ENCODE measurements at regions not wholly inside any gene's neighbourhood (a gene's known extent, or its start where the extent isn't known, plus 50 kb on each side); places are given as distances from the start of the nearest gene placed in this dataset.
A peak's percentile ranks its signal among the peaks of the same experiment; 100 is the strongest.
"Not testable (repeated sequence)": the region's sequence is repeated elsewhere in the genome, so short reads cannot be mapped to it uniquely, and the experiment has no call there.

DNA sequence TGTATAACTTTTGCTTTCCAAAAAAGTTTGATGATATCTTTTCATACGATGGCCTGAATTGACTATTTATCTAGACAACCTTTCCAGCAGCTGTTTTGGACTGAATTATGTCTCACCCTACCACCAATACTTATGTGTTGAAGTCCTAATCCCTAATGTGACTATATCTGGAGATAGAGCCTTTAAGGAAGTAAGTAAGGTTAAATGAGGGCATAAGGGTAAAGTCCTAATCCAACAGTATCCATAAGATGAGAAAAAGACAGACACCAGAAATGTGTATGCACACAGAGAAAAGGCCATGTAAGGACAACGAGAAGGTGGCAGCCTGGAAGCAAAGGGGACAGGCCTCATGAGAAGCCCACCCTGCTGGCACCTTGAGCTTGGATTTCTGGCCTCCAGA, 86.6 kb upstream of the PPARGC1A start:
- DNase-seq, result no peak

DNA sequence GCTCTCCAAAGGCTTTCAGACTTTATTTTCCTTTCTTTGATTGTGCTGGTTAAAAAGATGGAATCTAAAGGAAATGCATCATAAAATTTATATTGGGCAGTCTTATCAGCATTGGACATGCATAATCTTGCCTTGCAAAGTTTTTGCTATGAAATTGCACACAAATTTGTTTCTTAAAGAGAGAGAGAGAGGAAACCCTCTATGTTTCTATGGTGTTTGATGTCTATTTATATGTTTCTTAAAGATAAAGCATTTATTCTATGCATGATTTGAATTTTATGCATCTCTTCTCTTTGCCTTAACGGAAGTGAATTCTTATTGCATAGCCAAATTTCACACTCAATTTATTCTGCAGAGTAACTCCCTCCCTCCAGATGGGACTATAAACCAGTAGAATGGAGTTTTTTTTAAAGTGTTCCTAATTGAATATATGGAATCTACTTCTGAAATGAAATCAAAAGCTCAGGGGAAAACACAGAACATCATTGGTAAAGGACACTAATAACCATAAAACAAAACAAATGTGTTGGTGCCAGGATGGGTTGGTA, 83.5 kb upstream of the PPARGC1A start:
- DNase-seq, result no peak

DNA sequence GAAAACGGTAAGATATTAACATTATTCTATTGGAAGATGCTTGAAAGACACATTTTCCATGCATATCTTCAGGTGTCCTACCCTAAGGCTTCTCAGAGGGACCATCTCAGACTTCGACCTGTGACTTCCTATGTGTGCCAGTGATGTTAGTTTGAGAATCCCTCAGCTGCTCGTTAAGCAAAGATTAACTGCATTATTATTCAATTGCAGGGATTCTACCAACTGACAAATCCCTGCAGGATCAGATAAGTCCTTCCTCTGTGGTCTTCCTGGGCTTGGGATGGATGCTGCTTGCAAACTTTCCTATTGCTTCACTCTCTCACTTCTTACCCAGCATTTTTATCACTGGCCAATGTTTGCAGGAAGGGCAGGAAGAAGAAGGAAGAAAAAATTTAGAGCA, 83.0 kb upstream of the PPARGC1A start:
- no peak for DNase-seq

DNA sequence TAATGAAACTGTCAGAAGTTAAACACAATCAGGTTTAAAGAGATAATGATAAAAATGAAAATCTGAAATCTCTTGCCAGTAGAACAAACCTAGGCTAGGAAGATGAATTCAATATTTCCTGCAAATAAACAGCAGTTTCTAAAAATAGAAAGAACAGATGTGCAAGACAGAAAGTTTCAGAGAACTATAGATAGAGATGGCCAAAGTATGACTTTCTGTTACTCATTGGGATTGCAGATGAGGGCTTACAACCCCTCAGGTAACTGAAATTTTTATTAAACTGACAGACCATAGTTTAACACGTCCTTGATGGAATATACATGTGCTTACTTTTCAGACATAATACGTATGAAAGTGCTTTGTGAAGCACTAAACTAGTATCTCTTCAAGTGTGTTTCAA, 82.3 kb upstream of the PPARGC1A start:
- DNase-seq, result no peak

DNA sequence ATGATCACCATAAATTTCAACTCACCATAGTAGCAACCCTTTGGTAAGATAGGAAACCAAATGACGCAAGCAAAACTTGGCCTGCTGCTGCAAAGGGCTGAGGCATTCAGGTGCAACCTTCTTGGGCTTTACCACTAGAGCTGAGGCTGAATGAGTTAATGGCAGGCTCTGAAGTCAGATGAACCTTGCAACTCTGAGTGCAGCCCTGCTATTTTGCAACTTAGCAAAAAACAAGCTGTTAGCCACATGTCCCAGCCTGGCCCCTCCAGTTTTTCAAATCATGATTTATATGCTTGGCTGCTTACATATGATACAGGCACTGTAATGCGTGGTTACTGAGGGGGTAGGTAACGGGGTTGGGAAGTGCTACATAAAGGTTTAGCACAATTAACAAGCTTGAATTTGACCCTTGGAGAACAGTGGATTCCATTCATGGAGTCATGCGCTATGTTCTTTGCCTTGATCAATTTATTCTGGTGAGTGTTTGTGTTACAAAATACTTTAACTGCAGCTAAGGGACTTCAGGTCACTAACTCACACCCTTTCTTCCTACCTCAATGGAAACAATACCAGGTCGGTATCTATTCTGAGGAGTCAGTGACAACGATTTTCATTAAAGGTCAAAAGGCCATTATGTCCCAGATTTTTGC, 80.5 kb upstream of the PPARGC1A start:
- DNase-seq, result no peak

DNA sequence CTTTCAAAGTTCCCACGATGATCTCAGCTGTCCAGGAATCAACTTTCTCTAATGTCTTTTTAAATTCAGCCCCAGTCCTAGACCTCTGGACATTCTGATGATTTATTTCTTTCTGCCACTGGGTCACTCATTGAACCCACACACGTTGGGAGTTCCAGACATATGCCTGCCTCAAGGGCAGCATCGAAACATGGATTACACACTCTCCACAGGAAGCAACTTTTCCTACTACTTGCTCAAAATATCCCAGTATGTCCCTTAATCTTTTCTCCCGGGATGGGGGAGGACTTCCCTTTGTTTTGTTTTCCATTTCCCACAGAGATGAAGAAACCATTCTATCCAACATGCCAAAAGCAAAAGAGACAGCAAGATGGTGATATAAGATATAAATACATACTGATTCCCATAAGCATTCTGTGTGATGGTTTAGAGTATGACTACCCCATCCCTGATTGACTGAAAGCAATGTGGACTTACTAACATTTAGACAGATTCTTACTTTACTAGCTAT, 79.8 kb upstream of the PPARGC1A start:
- DNase-seq, result no peak

DNA sequence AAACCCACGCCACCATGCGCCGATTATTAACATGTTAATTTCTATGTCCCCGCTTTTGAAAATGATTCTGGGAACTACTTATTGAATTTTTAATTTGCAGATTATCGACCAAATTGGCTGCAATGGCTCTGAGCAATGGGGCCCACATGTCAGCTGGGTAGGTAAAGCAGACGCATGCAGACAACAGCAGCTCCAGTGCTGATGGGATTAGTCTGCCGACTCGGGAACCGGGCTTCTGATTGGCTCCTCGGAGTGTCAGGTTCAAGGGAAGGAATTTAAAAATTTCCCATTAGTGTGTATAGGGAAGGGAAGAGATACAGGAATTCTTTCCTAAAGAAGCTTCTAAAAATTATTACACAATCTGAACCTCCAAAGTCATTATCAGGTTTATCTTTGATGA, 77.4 kb upstream of the PPARGC1A start:
- no peak for DNase-seq

DNA sequence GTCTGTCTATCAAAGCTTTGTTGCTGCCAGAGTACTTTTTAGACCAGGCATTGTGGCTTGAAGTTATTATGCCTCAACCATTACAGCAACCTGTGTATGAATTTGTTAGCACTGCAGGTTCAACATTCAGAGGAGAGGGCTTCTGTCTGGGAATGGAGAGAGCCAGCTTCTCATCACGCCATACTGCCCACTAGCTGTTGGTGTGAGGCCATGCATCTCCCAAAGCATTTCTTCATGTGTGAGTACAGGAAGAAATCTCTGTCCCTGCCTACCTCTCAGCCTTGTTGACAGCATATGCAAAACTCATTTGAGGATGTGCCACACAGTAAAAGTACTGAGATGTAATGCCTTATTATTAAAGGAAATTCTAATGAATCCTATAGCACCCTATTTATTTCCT, 76.9 kb upstream of the PPARGC1A start:
- peak; percentile 5 for DNase-seq

DNA sequence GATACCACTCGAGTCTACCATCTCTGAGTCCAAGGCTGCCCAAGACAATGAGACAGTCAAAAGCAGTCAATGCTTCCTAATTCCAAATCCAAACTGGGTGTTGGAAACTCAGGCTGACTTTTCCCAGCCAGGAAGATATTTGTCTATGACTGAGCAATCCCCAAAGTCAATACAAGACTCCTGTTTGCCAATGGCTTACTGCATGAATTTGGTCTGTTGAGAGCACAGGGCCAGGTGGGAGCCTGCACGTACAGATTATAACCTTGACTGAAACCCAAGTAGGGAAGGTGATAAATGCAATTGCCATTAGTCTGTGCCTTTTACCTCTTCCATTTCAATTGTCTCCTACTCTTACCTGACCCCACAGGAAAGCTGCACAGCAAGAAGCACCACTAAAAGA, 72.6 kb upstream of the PPARGC1A start:
- DNase-seq, result no peak

DNA sequence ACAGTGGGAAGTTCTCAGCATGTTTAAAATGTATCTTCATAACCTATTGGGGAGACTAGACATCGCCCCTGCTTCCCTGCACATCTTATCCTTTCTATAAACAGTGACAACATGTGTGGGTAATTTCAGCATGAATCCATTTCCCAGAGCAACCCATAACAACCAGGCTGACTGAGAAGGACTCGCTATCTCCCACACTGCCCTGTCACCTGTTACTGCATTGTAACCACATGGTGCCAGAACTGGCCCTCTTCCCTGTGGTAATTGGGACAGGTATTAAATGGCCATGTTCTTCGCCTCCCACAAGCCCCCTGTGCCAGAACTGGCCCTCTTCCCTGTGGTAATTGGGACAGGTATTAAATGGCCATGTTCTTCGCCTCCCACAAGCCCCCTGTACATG, 71.5 kb upstream of the PPARGC1A start:
- not testable (repeated sequence) for DNase-seq

DNA sequence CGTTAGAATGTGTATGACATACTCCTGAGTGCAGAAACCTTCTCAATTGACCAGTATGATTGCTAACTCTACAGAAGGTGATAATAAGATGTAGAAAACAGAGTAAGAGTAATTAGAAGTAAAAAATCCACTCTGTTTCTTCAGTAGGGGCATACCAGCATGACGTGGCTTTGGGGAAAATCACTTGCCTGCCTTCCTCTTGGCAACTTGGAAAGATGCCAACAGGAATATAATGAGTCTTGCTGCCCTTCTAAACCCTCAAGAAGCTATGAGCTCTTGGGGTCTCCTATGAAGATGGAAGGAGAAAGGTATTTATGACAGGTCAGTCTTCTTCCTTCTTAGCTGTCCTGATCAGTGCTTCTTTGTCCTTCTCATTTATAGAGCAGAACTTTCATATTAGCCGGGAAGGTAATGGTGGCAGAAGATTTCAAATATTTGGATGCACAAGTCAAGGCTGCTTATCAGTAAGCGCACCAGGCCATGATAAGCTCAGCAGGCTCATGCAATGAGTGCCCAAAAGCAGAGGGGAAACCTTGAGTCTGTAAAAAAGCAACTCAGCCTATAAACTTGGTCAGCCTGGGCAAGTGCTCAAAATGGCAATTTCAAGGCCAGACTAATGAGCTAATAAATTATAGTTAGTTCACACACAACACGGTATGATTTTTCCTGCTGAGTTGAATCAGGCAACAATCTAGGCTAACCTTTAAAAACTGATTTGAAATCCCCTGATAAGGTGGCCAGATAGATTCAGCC, 69.7 kb upstream of the PPARGC1A start:
- no peak for DNase-seq

DNA sequence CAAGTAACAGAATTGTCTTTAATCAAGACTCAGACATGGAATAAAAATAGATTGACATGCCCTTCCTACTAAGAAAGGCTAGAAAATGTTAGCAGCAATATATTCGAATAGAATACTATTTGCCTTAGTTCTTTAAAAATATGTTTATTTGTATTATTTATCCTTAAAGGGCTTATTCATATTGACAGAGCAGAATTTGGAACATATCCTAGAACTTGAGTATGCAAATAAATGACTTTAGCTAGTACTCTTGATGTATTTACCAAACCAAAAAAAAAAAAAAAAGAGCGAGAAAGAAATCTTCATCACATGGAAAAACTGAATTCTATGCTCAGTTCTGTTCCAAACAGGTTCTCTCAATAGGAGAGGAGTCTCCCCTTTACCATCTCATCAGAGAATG, 68.9 kb upstream of the PPARGC1A start:
- no peak for DNase-seq

DNA sequence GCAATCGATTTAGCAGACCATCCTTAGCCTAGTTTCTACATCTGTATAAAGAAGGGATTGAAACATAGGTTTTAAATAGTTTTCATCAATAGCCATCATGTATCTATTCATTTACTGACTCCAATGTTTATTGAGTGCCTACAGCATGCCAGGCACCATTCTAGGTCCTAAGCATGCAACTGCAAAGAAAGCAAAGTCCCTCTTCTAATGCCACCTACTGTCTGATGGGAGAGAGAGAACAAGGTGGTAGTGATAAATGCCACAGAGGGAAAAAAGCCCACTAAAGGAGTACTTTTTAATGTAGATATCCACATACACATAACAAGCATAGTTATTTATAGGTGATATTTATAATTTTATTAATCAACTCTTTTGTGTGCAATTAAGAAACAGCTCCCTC, 67.6 kb upstream of the PPARGC1A start:
- DNase-seq, result no peak

DNA sequence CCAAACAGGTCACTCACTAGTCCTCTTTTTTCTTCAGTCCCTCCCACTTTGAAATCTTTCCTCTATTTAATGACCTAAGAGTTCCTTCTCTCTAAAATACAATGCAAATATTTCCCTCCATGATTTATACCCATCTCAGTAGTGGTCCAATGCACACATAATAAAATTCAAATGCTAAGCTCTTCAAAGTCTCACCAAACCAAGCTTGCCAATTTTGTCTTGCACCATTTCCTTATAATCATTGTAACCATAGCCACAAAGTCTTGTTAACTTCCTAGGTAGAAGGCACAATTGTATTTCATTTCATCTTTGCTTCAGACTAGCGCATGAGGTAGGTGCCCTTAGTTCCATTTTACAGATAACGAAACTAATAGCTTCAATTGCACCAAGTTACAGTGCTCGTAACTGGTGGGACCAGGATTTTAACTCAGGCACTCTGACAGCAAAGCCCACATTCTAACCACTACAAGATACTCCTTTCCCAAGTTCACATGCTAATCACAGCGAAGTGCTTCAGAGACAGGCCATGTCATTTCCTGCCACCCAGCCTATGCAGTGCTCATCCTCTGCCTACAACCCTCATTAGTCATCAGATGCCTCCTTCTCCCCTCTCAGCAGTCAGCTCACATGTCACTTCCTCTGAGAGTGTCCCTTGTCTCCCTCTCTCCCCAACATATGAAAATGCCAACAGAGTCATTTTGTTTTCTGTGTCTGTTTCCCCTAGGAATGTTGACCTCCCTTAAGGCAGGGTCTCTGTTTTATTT, 66.9 kb upstream of the PPARGC1A start:
- DNase-seq, result peak; percentile 56

DNA sequence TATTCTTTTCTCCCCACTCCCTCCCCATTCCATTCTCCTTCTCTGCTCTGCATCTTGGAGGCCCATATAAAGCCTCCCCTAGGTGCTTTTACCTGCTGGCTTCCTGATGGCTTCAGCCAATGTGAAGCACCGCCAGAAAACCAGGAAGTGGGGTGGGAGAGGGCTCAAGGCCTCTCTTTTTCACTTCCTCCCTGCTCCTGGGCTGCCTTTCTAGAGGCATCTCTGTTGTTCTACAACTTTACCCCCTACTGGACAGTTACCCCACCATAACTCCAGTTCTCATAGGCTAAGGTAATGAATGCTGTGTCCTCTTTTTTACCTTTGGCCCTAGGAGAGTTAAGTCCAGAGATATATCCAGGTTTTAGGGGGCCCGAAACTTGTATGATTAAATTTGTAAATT, 62.4 kb upstream of the PPARGC1A start:
- no peak for DNase-seq

DNA sequence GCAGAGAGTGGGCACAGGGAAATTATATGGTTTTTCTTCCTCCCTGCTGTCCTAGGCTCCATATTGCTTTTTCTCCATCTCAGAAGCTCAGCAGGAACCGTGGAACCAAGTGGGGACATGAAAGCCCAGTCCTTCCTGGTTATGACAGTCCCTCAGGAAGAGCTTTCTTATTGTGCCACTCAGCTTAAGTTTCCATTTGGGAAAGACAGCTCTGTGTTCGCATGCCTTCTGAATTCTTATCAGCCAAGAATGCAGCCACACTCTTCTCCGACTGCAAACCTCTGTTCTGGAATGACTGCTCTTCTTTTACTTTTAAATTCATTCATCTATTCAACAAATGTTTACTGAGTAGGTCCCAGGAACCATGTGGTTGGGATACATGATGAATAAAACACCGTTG, 58.0 kb upstream of the PPARGC1A start:
- no peak for DNase-seq

DNA sequence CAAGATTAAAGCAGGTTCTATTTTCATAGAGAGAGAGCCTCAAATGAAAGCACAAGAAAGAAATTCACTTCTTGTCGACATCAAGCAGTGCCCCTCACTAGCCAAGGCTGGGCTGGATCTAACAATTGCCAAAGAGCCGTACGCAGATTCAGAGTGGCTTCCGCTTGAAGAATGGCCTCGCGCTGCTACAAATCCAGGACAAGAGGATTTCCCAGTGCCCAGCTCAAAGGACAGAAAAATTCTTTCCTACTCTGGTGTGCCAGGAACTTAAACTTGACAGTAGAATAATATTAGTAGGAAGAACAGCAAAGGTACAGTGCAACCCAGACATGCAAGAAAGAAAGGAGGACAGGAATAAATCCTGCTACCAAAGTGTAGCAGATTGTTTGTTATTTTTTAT, 56.5 kb upstream of the PPARGC1A start:
- no peak for DNase-seq

DNA sequence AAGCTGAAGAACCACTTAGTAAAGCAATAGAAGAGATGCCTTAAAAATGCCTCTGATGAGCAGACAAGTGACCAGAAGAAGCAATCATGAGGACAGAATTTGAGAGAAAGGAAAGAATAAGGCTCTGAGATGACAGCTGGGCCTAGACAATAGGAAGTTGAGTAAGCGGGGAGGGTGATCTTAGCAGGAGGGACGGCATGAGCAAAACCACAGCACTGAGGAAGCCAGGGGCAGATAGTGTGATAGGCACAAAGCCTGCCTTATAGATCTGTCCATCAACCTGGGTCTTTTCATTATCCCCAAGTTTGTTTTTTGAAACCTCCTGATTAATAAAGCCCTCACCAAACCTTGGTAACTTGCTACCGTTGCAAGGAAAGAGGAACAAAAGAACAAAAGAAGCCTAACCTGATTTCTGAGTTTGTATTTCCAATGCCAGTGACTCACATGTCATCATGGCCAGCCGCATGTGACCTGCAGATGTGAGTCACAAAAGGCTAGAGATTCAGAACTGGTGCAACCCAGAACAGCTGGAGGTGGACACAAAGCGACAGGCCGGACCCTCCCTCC, 55.7 kb upstream of the PPARGC1A start:
- DNase-seq, result peak; percentile 69

DNA sequence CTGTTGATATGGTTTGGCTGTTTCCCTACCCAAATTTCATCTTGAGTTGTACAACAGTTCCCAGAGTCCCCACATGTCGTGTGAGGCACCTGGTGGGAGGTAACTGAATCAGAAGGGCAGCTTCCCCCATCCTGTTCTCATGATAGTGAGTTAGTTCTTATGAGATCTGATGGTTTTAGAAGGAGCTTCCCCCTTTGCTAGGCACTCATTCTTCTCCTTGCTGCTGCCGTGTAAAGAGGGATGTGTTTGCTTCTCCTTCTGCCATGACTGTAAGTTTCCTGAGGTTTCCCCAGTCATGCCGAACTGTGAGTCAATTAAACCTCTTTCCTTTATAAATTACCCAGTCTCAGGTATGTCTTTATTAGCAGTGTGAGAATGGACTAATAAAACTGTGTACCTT, 54.7 kb upstream of the PPARGC1A start:
- DNase-seq, result not testable (repeated sequence)

DNA sequence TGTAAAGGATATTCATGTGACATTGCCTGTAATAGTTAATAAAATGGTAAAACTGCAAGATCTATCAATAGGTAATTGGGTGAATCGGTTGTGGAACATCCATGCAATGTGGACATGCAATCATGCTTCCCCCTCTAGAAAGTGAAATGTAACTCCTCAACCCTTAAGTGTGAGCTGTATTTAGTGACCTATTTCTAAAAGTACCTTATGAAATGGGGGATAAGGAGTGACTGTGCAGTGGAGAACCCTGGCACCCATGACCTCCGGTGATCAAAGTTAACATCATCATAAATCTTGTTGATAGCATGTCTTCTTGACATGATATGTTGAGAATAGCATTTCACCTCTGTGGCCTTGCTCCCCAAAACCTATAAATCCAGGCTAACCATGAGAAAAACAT, 53.6 kb upstream of the PPARGC1A start:
- DNase-seq, result no peak

DNA sequence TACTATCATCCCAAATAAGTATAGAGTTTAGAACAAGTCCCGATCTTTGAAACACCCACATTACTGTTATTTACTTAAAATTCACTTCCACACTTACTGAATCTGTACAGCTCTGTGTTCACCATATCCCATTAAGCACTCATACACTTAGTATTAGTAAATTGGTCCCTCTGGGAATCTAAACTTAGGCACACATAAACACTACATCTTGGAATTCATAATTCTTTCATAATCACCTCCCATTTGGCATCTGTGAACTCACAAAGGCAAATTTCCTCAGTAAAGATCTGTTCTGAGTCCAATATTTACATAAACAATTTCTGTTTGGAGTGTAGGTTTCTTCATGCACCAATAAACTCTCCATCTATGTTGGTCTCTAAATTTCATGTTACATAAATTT, 52.6 kb upstream of the PPARGC1A start:
- DNase-seq, result no peak
